ENCODE measurements at regions not wholly inside any gene's neighbourhood (a gene's known extent, or its start where the extent isn't known, plus 50 kb on each side); places are given as distances from the start of the nearest gene placed in this dataset.

DNA sequence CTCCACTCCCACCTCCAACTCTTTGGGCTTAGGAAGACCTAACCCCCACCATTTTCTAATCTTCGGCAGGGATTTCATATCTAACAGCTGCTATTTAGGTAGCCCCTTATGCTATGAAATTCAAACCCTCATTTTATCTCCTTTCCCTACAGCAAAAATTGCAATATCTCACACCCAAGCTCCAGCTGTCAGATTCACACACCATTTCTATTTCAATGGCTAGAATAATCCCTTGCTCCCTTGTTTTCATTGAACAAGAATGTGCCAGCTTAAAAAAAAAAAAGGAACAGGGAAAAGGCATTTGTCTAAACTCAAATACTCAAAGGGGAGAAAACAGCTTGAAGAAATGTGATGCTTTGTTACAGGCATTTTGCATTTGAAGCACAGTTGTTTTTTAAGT is 850.6 kb upstream of the ACVR2A start:
- TF ChIP-seq, protein P1, sequence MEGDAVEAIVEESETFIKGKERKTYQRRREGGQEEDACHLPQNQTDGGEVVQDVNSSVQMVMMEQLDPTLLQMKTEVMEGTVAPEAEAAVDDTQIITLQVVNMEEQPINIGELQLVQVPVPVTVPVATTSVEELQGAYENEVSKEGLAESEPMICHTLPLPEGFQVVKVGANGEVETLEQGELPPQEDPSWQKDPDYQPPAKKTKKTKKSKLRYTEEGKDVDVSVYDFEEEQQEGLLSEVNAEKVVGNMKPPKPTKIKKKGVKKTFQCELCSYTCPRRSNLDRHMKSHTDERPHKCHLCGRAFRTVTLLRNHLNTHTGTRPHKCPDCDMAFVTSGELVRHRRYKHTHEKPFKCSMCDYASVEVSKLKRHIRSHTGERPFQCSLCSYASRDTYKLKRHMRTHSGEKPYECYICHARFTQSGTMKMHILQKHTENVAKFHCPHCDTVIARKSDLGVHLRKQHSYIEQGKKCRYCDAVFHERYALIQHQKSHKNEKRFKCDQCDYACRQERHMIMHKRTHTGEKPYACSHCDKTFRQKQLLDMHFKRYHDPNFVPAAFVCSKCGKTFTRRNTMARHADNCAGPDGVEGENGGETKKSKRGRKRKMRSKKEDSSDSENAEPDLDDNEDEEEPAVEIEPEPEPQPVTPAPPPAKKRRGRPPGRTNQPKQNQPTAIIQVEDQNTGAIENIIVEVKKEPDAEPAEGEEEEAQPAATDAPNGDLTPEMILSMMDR (conservative IDR thresholded peaks at IDR 0.05; ENCODE audit: low read depth, low read length): no peak
- TF ChIP-seq EZH2 (IDR thresholded peaks at IDR 0.05; ENCODE audit: borderline replicate concordance, low read depth, low read length, poor library complexity, severe bottlenecking): no peak
